Neural progenitor cell (in vitro differentiated cells): ENCODE measurements at regions not wholly inside any gene's neighbourhood (a gene's known extent, or its start where the extent isn't known, plus 50 kb on each side); places are given as distances from the start of the nearest gene placed in this dataset.

Experiments used
- CTCF ChIP-seq: fragments of 200-600 bp; sonication (generic); IDR thresholded peaks from 2 replicates; pipeline ENCODE4 v1.5.1; 2017; ENCODE audit warnings: antibody characterized with exemption, mild to moderate bottlenecking
- EZH2 ChIP-seq: fragments of 200-600 bp; sonication (generic); IDR thresholded peaks from 2 replicates; pipeline ENCODE4 v1.6.1; 2017; ENCODE audit warnings: antibody characterized with exemption, mild to moderate bottlenecking, moderate library complexity
- EZH2phosphoT487 ChIP-seq: fragments of 200-600 bp; sonication (generic); IDR thresholded peaks from 2 replicates; pipeline ENCODE4 v1.6.1; 2017; ENCODE audit warnings: antibody characterized with exemption

DNA sequence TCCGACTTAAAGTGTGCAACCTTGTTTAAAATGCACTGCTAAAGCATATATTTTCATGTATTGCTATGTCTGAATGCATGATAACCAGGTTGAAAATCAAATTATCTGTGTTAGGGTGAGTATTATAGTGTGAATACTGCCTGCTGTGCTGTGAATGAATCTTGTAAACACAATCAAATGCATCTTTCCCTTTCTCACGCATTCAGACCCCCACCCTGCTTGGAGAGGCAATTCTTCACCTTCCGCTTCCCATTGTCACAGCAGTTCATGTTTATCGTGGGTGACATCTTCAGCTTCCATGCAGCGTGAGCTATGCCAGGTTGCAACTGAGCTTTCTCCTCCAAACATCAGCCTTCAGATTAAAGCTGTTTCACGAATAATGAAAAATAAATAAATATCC is 418.0 kb downstream of the MEIS1 start:
- no peak for TF ChIP-seq CTCF
- TF ChIP-seq EZH2phosphoT487 = no peak
- TF ChIP-seq EZH2 = no peak
